HCT116 (cell line): ENCODE measurements at regions not wholly inside any gene's neighbourhood (a gene's known extent, or its start where the extent isn't known, plus 50 kb on each side); places are given as distances from the start of the nearest gene placed in this dataset.
A peak's percentile ranks its signal among the peaks of the same experiment; 100 is the strongest.
"Not testable (repeated sequence)": the region's sequence is repeated elsewhere in the genome, so short reads cannot be mapped to it uniquely, and the experiment has no call there.

Experiments used
- ATAC-seq: fragments of 200-7000 bp; cut with Tn5 transposase; 2 replicates; pipeline ENCODE4 v1.9.1; 2020; ENCODE audit warnings: mild to moderate bottlenecking, moderate library complexity
- BruUV-seq: library from RNA; stranded (reverse); fragments of 400-500 nt; replicated peaks from 2 replicates; lab custom pipeline; 2021; lab: Mats Ljungman, UMichigan
- CTCF ChIA-PET: fragments of 300-600 bp; sonication (Branson Sonifier 250); formaldehyde crosslinking; loops from one replicate; lab custom pipeline; 2021; ENCODE audit warnings: antibody characterized with exemption; lab: Charles Lee
- POLR2A ChIA-PET: fragments of 300-600, 350-600 bp; sonication (Branson Sonifier 250); formaldehyde crosslinking; loops from one replicate; lab custom pipeline; 2021; ENCODE audit warnings: antibody characterized with exemption; lab: Charles Lee
- RAD21 ChIA-PET, 2 experiments: fragments of 300-600 bp; sonication (Branson Sonifier 250); formaldehyde crosslinking; loops; one replicate each; lab custom pipeline; 2023; ENCODE audit warnings: low total read pairs in 2 of 2; ENCODE audit not compliant: uncharacterized antibody in 2 of 2, unreplicated experiment in 2 of 2, low non-redundant PET in 1 of 2; lab: Charles Lee
- DNase-seq: peaks from one replicate; pipeline ENCODE4 v3.0.0-alpha.2; 2010; ENCODE audit warnings: low read depth, low spot score
- H2AFZ ChIP-seq: fragments of 200-600 bp; shearing (Covaris generic), sonication (generic); 2 replicates; pipeline ENCODE4 v1.6.1; 2017; ENCODE audit warnings: low read depth, mixed run types, mixed read lengths, antibody characterized with exemption, low read length; ENCODE audit not compliant: poor library complexity, severe bottlenecking
- H3K27ac ChIP-seq: 2 replicates; pipeline ENCODE4 v1.5.1; 2012; ENCODE audit warnings: low read depth, low read length
- H3K27me3 ChIP-seq: fragments of 200-600 bp; sonication (generic); 2 replicates; pipeline ENCODE4 v1.6.1; 2016; ENCODE audit warnings: mixed run types, low read length, mixed read lengths; ENCODE audit not compliant: insufficient read depth
- H3K36me3 ChIP-seq, 2 experiments: fragments of 200-500 bp in 1 of 2; fragments of 200-600 bp in 1 of 2; sonication (Bioruptor generic) in 1 of 2; sonication (generic) in 1 of 2; 2 replicates each; pipeline versions ENCODE4 v1.5.1 to v1.6.1; 2014 to 2016; ENCODE audit warnings: low read length in 2 of 2, inconsistent platforms in 1 of 2, mixed read lengths in 1 of 2, mixed run types in 1 of 2; ENCODE audit not compliant: insufficient read depth in 2 of 2, control insufficient read depth in 1 of 2
- H3K4me1 ChIP-seq, 2 experiments: fragments of 200-600 bp in 1 of 2; sonication (generic) in 1 of 2; 2 replicates each; pipeline versions ENCODE4 v1.5.1 to v1.6.1; 2012 to 2017; ENCODE audit warnings: low read length in 2 of 2, inconsistent platforms in 1 of 2, mild to moderate bottlenecking in 1 of 2, mixed read lengths in 1 of 2, mixed run types in 1 of 2, moderate library complexity in 1 of 2; ENCODE audit not compliant: insufficient read depth in 2 of 2, control insufficient read depth in 1 of 2
- H3K4me2 ChIP-seq: fragments of 200-600 bp; sonication (generic); 2 replicates; pipeline ENCODE4 v1.6.1; 2017; ENCODE audit warnings: mixed run types, low read length, mixed read lengths
- H3K4me3 ChIP-seq, 2 experiments: fragments of 200-600 bp in 1 of 2; sonication (generic) in 1 of 2; replicated peaks in 1 of 2; 2 replicates each; pipeline ENCODE4 v1.5.1; 2011 to 2016; ENCODE audit warnings: low read length in 2 of 2, control low read depth in 1 of 2, low read depth in 1 of 2, mild to moderate bottlenecking in 1 of 2, mixed read lengths in 1 of 2, mixed run types in 1 of 2
- H3K79me2 ChIP-seq: fragments of 200-600 bp; sonication (generic); 2 replicates; pipeline ENCODE4 v1.6.1; 2017; ENCODE audit warnings: mild to moderate bottlenecking, mixed run types, low read length, moderate library complexity, mixed read lengths; ENCODE audit not compliant: insufficient read depth
- H3K9ac ChIP-seq: fragments of 200-600 bp; sonication (generic); 2 replicates; pipeline ENCODE4 v1.6.1; 2016; ENCODE audit warnings: low read length, mixed read lengths
- H3K9me2 ChIP-seq: fragments of 200-600 bp; sonication (generic), shearing (Covaris generic); 2 replicates; pipeline ENCODE4 v1.6.1; 2017; ENCODE audit warnings: mixed run types, mild to moderate bottlenecking, moderate library complexity; ENCODE audit not compliant: insufficient read depth
- H3K9me3 ChIP-seq, 2 experiments: fragments of 200-500 bp in 1 of 2; fragments of 200-600 bp in 1 of 2; sonication (Bioruptor generic) in 1 of 2; sonication (generic) in 1 of 2; 2 replicates each; pipeline ENCODE4 v1.6.1; 2014 to 2017; ENCODE audit warnings: low read length in 2 of 2, mixed read lengths in 2 of 2, inconsistent platforms in 1 of 2, low read depth in 1 of 2, mild to moderate bottlenecking in 1 of 2, mixed run types in 1 of 2, moderate library complexity in 1 of 2; ENCODE audit not compliant: control insufficient read depth in 1 of 2, insufficient read depth in 1 of 2
- H4K20me1 ChIP-seq: fragments of 200-600 bp; sonication (generic), shearing (Covaris generic); 2 replicates; pipeline ENCODE4 v1.6.1; 2017; ENCODE audit warnings: mixed run types, mild to moderate bottlenecking, moderate library complexity; ENCODE audit not compliant: insufficient read depth
- CBX3 ChIP-seq: IDR thresholded peaks from 2 replicates; pipeline ENCODE4 v1.6.1; 2012; ENCODE audit warnings: low read depth
- CTCF ChIP-seq, 3 experiments: fragments of 200-600 bp in 1 of 3; sonication (generic) in 1 of 3; IDR thresholded peaks in 2 of 3; conservative IDR thresholded peaks in 1 of 3; 2 replicates each; pipeline ENCODE4 v1.5.1; 2012 to 2017; ENCODE audit warnings: low read depth in 2 of 3, low read length in 2 of 3, antibody characterized with exemption in 1 of 3, borderline replicate concordance in 1 of 3, control low read depth in 1 of 3, mild to moderate bottlenecking in 1 of 3, mixed read lengths in 1 of 3, mixed run types in 1 of 3, moderate library complexity in 1 of 3; ENCODE audit not compliant: insufficient read depth in 1 of 3
- ELF1 ChIP-seq: IDR thresholded peaks from 2 replicates; pipeline ENCODE4 v1.6.1; 2012; ENCODE audit warnings: low read depth, borderline replicate concordance
- FOSL1 ChIP-seq: IDR thresholded peaks from 2 replicates; pipeline ENCODE4 v1.6.1; 2012; ENCODE audit warnings: low read depth
- POLR2AphosphoS5 ChIP-seq: IDR thresholded peaks from 2 replicates; pipeline ENCODE4 v1.6.1; 2011; ENCODE audit warnings: mild to moderate bottlenecking, low read depth, low read length, moderate library complexity
- RAD21 ChIP-seq: IDR thresholded peaks from 2 replicates; pipeline ENCODE4 v1.6.1; 2012; ENCODE audit warnings: low read depth, mild to moderate bottlenecking
- YY1 ChIP-seq: IDR thresholded peaks from 2 replicates; pipeline ENCODE4 v1.6.1; 2011; ENCODE audit warnings: low read length, low read depth, moderate library complexity, mild to moderate bottlenecking; ENCODE audit not compliant: insufficient replicate concordance; ENCODE audit errors: extremely low read depth
- ZNF274 ChIP-seq: fragments of 200-500 bp; sonication (Bioruptor generic); IDR thresholded peaks from 2 replicates; pipeline ENCODE4 v1.6.1; 2014; ENCODE audit warnings: mild to moderate bottlenecking, low read depth, low read length, inconsistent platforms
- intact Hi-C: fragments of 100-400 bp; cut with micrococcal nuclease; formaldehyde crosslinking; loops from 2 replicates; pipeline ENCODE4 v1.10.0; 2022

DNA sequence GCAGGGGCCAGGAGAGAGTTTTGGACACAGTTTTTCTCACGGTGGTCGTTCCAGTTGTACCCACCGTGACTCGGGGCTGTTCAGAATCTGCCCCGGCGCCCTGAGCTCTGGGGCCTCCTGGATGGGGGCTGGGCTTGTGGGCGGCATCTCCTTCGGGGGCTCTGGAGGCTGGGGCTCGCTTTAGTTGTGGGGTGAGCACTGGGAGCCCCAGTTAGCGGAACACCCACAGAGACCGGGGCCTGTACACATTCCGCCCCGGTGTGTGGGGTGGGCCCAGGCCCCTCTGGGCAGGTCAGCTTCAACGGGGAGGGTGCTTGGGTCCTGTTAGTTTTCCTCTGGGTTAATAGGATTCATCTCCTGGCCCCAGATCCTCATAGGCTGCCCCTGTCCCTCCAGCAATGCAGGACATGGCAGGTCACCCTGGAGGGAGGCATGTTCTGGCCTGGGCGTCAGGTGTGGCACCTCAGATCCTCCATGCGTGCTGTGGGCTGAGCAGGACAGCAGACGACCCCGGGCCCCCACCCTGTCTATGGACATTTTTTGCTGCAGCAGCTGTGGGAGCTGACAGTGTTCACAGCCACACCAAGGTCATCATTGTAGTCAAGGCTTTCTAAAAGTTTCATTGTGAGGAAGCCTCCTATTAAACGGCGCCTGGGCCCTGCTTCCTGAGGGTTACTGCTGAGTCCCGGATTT lies 393.2 kb downstream of the TMEM121 start:
- Histone ChIP-seq H3K4me3 (no peak overlapping the region), H2AFZ (no peak overlapping the region), H3K27ac (no peak overlapping the region), H4K20me1 (no peaks in the 10 kb centered on the region), H3K9me2 (no peaks in the 10 kb centered on the region), H3K27me3 (no peaks in the 10 kb centered on the region), H3K4me2 (no peak overlapping the region), H3K79me2 (no peaks in the 10 kb centered on the region), H3K36me3 (no peaks in the 10 kb centered on the region), H3K9ac (no peak overlapping the region), H3K4me1 (no peaks in the 10 kb centered on the region), H3K9me3 (no peaks in the 10 kb centered on the region)
- CTCF ChIA-PET = no interaction called here
- DNase-seq = no peak
- intact Hi-C loops = no loop called here
- ATAC-seq = no peak
- no TSS peak for BruUV-seq
- POLR2A ChIA-PET = no interaction called here
- no peak for TF ChIP-seq ELF1
- no peak for TF ChIP-seq RAD21
- no peak for TF ChIP-seq CBX3
- no peak for TF ChIP-seq ZNF274
- TF ChIP-seq POLR2AphosphoS5 = no peak
- no peak for TF ChIP-seq YY1
- TF ChIP-seq CTCF (IDR thresholded peaks at IDR 0.05 in 2 of 3, conservative IDR thresholded peaks at IDR 0.05 in 1 of 3; ENCODE audit: borderline replicate concordance in 1 of 3, insufficient read depth in 1 of 3, low read depth in 2 of 3, low read length in 2 of 3) = no peak
- no peak for TF ChIP-seq FOSL1
- RAD21 ChIA-PET = no interaction called here

DNA sequence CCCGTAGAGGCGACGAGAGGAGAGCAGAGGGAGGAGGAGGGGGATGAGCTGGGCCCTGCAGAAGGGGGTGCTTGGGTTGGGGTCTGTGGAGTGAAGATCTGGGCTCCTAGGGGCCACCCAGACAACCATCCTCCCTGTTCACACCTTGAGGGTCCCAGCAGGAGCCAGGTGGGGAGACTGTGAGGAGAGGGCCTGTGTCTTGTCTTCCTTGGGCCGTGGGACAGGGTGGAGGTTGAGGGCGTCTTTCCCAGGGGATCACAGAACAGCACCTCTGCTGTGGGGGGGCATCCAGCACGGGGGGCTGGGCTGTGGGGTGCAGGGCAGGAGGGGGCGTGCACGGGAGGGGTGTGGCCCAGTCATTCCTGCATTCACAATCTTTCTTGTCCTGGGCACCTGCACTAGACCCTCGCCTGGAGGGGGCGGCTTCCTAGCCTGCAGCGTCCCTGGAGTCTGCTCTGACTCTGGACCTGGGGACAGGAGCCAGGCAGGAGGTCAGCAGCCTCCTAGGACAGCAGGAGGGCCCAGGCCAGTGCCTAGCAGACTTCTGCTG lies 393.8 kb downstream of the TMEM121 start:
- H3K27ac ChIP-seq, H3K4me1 ChIP-seq, H3K9me3 ChIP-seq, H2AFZ ChIP-seq, H3K79me2 ChIP-seq, DNase-seq, CTCF ChIA-PET, H3K9ac ChIP-seq, POLR2A ChIA-PET, H3K27me3 ChIP-seq, RAD21 ChIA-PET, H3K4me2 ChIP-seq, H3K4me3 ChIP-seq, H4K20me1 ChIP-seq, intact Hi-C loops, H3K9me2 ChIP-seq, H3K36me3 ChIP-seq, BruUV-seq: not testable (repeated sequence)
- peak; percentile 23; the same call in 1 of the 2 replicates for ATAC-seq

DNA sequence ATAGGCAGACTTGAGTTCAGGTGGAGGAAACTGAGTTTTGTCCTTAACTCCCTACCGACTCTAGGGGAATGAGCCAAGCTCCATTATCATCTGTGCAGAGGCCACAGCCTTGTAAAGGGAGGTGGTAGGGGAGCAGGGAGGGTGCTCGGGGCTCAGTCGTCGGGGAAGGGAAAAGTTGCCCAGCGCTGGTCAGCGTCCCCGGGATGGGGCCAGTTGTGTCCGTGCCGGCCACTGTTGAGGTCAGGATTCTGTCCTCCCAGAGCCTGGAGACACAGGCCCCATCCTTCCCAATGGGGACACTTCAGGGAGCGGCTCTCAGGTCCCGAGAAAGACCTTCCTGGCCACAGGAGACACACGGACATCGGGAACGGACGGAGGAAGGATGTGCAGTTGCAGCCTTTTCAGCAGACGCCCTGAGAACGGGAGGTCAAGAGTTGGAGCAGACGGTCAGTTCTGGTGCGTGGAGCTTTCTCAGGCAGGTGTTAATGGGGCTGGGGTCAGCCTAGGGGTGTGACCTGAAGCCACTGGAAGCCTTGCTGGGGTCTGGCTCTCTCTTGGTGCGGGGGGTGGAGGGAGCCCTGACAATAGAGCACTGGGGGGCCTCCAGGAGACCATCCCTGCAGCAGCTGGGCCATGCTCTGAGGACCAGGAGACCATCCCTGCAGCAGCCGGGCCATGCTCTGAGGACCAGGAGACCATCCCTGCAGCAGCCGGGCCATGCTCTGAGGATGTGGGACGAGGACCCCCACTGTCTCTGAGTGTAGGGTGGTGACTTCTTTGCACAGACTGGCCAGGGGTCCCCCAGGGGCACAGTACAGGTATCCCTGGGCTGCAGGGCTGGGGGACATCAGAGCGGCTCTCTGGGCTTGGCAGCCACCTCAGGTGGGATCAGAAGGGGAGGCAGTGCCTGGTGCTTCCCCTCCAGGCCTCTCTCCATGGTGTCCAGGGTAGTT lies 394.7 kb downstream of the TMEM121 start:
- H3K9ac ChIP-seq, H4K20me1 ChIP-seq, H3K4me3 ChIP-seq, H3K27me3 ChIP-seq, H3K9me3 ChIP-seq, BruUV-seq, H3K79me2 ChIP-seq, H3K36me3 ChIP-seq, H3K4me1 ChIP-seq, H3K9me2 ChIP-seq, H2AFZ ChIP-seq, CTCF ChIA-PET, H3K4me2 ChIP-seq, POLR2A ChIA-PET, DNase-seq, intact Hi-C loops, ATAC-seq, H3K27ac ChIP-seq, RAD21 ChIA-PET: not testable (repeated sequence)
